GM12878 (cell line): ENCODE measurements at regions not wholly inside any gene's neighbourhood (a gene's known extent, or its start where the extent isn't known, plus 50 kb on each side); places are given as distances from the start of the nearest gene placed in this dataset.

ENCODE experiments used
- ATAC-seq: fragments of 200-7000 bp; cut with Tn5 transposase; 3 replicates; pipeline ENCODE4 v1.9.1; 2020; ENCODE audit warnings: mild to moderate bottlenecking, moderate library complexity
- BruUV-seq: library from RNA; stranded (reverse); fragments of 400-500 nt; replicated peaks from 2 replicates; lab custom pipeline; 2021; lab: Mats Ljungman, UMichigan
- CTCF ChIA-PET: fragments of 300-600 bp; sonication (Branson Sonifier 250); formaldehyde crosslinking; extraction: SDS; loops from one replicate; lab custom pipeline; 2021; ENCODE audit warnings: inconsistent platforms; lab: Yijun Ruan, JAX
- POLR2A ChIA-PET: fragments of 350-600 bp; formaldehyde crosslinking; extraction: SDS; loops from one replicate; lab custom pipeline; 2021; ENCODE audit warnings: inconsistent platforms; lab: Charles Lee
- RAD21 ChIA-PET: fragments of 300-600 bp; sonication (Branson Sonifier 250); formaldehyde crosslinking; loops from one replicate; lab custom pipeline; 2023; ENCODE audit warnings: antibody characterized with exemption; ENCODE audit not compliant: unreplicated experiment; lab: Charles Lee
- SMC1A ChIA-PET: fragments of 300-600 bp; sonication (Branson Sonifier 250); formaldehyde crosslinking; loops from one replicate; lab custom pipeline; 2023; ENCODE audit not compliant: unreplicated experiment, uncharacterized antibody; lab: Charles Lee
- DNase-seq: peaks from one replicate; pipeline ENCODE4 v3.0.0-alpha.2; 2011; ENCODE audit warnings: low read depth, low spot score
- FAIRE-seq: peaks from 3 replicates; lab custom pipeline; 2011; peaks lifted over from hg19 to GRCh38; lab: Jason Lieb, UNC
- H2AFZ ChIP-seq: 2 replicates; pipeline ENCODE4 v1.6.0; 2011; ENCODE audit warnings: low read depth, low read length, control low read depth; ENCODE audit not compliant: control insufficient read depth
- H3K27ac ChIP-seq: 2 replicates; pipeline ENCODE4 v1.5.1; 2011; ENCODE audit warnings: control low read depth; ENCODE audit not compliant: control insufficient read depth, insufficient read depth
- H3K27me3 ChIP-seq, 2 experiments: replicated peaks in 1 of 2; 2 replicates each; pipeline versions ENCODE4 v1.6.0 to v1.6.1; 2011; ENCODE audit warnings: low read length in 1 of 2; ENCODE audit not compliant: control insufficient read depth in 2 of 2, insufficient read depth in 2 of 2
- H3K36me3 ChIP-seq, 2 experiments: 2 replicates each; pipeline ENCODE4 v1.5.1; 2011; ENCODE audit warnings: low read length in 1 of 2; ENCODE audit not compliant: control insufficient read depth in 2 of 2, insufficient read depth in 2 of 2
- H3K4me1 ChIP-seq: 2 replicates; pipeline ENCODE4 v1.6.1; 2011; ENCODE audit warnings: mild to moderate bottlenecking, low read length, moderate library complexity, mixed read lengths; ENCODE audit not compliant: control insufficient read depth, insufficient read depth
- H3K4me2 ChIP-seq: 2 replicates; pipeline ENCODE4 v1.6.0; 2011; ENCODE audit warnings: control low read depth; ENCODE audit not compliant: control insufficient read depth, insufficient read depth
- H3K4me3 ChIP-seq: fragments of 200-600 bp; sonication (generic); 2 replicates; pipeline ENCODE4 v1.5.1; 2016
- H3K79me2 ChIP-seq: 2 replicates; pipeline ENCODE4 v1.6.0; 2011; ENCODE audit warnings: low read length; ENCODE audit not compliant: control insufficient read depth, insufficient read depth
- H3K9ac ChIP-seq: 2 replicates; pipeline ENCODE4 v1.8.0; 2011; ENCODE audit warnings: low read length, control low read depth, mixed read lengths; ENCODE audit not compliant: control insufficient read depth, insufficient read depth
- H3K9me3 ChIP-seq: replicated peaks from 3 replicates; pipeline ENCODE4 v1.5.1; 2011; ENCODE audit warnings: mild to moderate bottlenecking, low read length; ENCODE audit not compliant: control insufficient read depth, insufficient read depth
- H4K20me1 ChIP-seq: 2 replicates; pipeline ENCODE4 v1.6.0; 2011; ENCODE audit not compliant: control insufficient read depth, insufficient read depth
- ATF3 ChIP-seq: IDR thresholded peaks from 2 replicates; pipeline ENCODE4 v1.6.1; 2011; ENCODE audit warnings: low read depth, mild to moderate bottlenecking, low read length, moderate library complexity, borderline replicate concordance; ENCODE audit errors: extremely low read depth
- CTCF ChIP-seq, 3 experiments: IDR thresholded peaks in 2 of 3; conservative IDR thresholded peaks in 1 of 3; 2 replicates each; pipeline ENCODE4 v1.5.1; 2011; ENCODE audit warnings: low read depth in 3 of 3, low read length in 3 of 3, mild to moderate bottlenecking in 3 of 3, control low read depth in 2 of 3, moderate library complexity in 2 of 3, inconsistent platforms in 1 of 3, mixed read lengths in 1 of 3; ENCODE audit not compliant: control insufficient read depth in 2 of 3, insufficient read depth in 1 of 3; ENCODE audit errors: extremely low read depth in 1 of 3
- EP300 ChIP-seq, 2 experiments: fragments of 150-350 bp in 1 of 2; IDR thresholded peaks; 2 replicates each; pipeline ENCODE4 v1.6.1; 2011 to 2012; ENCODE audit warnings: low read depth in 2 of 2, low read length in 2 of 2, borderline replicate concordance in 1 of 2, improper control_type of control experiment in 1 of 2, inconsistent platforms in 1 of 2; ENCODE audit not compliant: control insufficient read depth in 1 of 2
- FOXM1 ChIP-seq: IDR thresholded peaks from 2 replicates; pipeline ENCODE4 v1.6.1; 2012; ENCODE audit warnings: low read depth, mild to moderate bottlenecking, inconsistent platforms, low read length, moderate library complexity
- MAX ChIP-seq: IDR thresholded peaks from 2 replicates; pipeline ENCODE4 v1.6.1; 2012; ENCODE audit warnings: low read depth, low read length, improper control_type of control experiment
- SMC3 ChIP-seq: IDR thresholded peaks from 2 replicates; pipeline ENCODE4 v1.6.1; 2011; ENCODE audit warnings: low read length, improper control_type of control experiment, borderline replicate concordance
- YY1 ChIP-seq: IDR thresholded peaks from 2 replicates; pipeline ENCODE4 v1.6.1; 2011; ENCODE audit warnings: low read depth, mild to moderate bottlenecking, low read length
- ZNF217 ChIP-seq: fragments of 450-650 bp; IDR thresholded peaks from 2 replicates; pipeline ENCODE4 v1.6.1; 2017; ENCODE audit warnings: antibody characterized with exemption, mild to moderate bottlenecking
- WGBS: methylation state at CpG from one replicate; pipeline ENCODE4 v1.1.6; 2016; ENCODE audit warnings: low lambda C conversion rate; ENCODE audit not compliant: insufficient replicate concordance, insufficient coverage; ENCODE audit errors: missing lambda C conversion rate; 5-methylcytosine and 5-hydroxymethylcytosine counted together
- in situ Hi-C: fragments of 300-500 bp; cut with MboI; formaldehyde crosslinking; loops from 9 replicates; pipeline ENCODE4 v1.14.3; 2018; ENCODE audit warnings: mixed read lengths
- intact Hi-C: fragments of 100-400 bp; cut with micrococcal nuclease; formaldehyde crosslinking; loops from one replicate; pipeline ENCODE4 v1.14.2; 2022; ENCODE audit not compliant: unreplicated experiment

- TF ChIP-seq CTCF (IDR thresholded peaks at IDR 0.05 in 2 of 3, conservative IDR thresholded peaks at IDR 0.05 in 1 of 3; ENCODE audit: control insufficient read depth in 2 of 3, extremely low read depth in 1 of 3, insufficient read depth in 1 of 3, low read depth in 3 of 3, low read length in 3 of 3) (peak; percentile 84 to 91 (median 84)), YY1 (peak; percentile 76), FOXM1 (0 out of 2 replicates have a peak, but pooled peaks have one; percentile 36), EP300 (IDR thresholded peaks at IDR 0.05; ENCODE audit: borderline replicate concordance in 1 of 2, control insufficient read depth in 1 of 2, low read depth in 2 of 2, low read length in 2 of 2) (no peak), SMC3 (peak; percentile 82; the same call in 1 of the 2 replicates), ATF3 (no peak)
Measured at GRCh38 chr14:65222440-65222858, 120.1 kb upstream of the MAX start (continued).

- Histone ChIP-seq H2AFZ (no peak overlapping the region), H3K36me3 (no peaks in the 10 kb centered on the region), H3K4me2 (no peak overlapping the region), H3K4me1 (peaks cover 36% of the 10 kb centered on the region), H3K9ac (no peak overlapping the region), H3K79me2 (no peaks in the 10 kb centered on the region), H4K20me1 (no peaks in the 10 kb centered on the region), H3K27me3 (no peaks in the 10 kb centered on the region), H3K9me3 (no peaks in the 10 kb centered on the region; the same call in 2 of the 3 replicates)
- DNase-seq (no peak), ATAC-seq (no peak), FAIRE-seq (no peak)
- intact Hi-C loops: loop anchor here (2.0 to 10.0 kb wide), 4 partner anchors 59 to 849 kb away; no protein-coding TSS in a partner anchor
- RAD21 ChIA-PET: interaction anchor here (0.7 to 6.2 kb wide), 6 partner anchors 16 to 601 kb away, joined by 3 to 30 read pairs (median 8); no protein-coding TSS in a partner anchor
- BruUV-seq: no TSS peak
- SMC1A ChIA-PET: interaction anchor here (0.7 to 8.2 kb wide), 9 partner anchors 13 to 601 kb away, joined by 3 to 56 read pairs (median 9); partner anchors contain the start of gene FUT8
- in situ Hi-C loops: loop anchor here (10.0 kb wide), 1 partner anchor 601 kb away; no protein-coding TSS in a partner anchor
- POLR2A ChIA-PET: no interaction called here
- CTCF ChIA-PET: interaction anchor here (0.8 to 14.4 kb wide), 8 partner anchors 57 to 737 kb away, joined by 3 to 136 read pairs (median 7); partner anchors contain the start of gene FUT8
- TF ChIP-seq EP300 (IDR thresholded peaks at IDR 0.05; ENCODE audit: borderline replicate concordance in 1 of 2, control insufficient read depth in 1 of 2, low read depth in 2 of 2, low read length in 2 of 2) (no peak), MAX (no peak), ZNF217 (no peak)
- TF ChIP-seq, all 136 proteins: peak for 0
- WGBS: 98% methylated on average over 5 of the region's 5 CpGs
- Histone ChIP-seq H3K4me3 (no peak overlapping the region), H3K27ac (no peak overlapping the region)
Measured at GRCh38 chr14:65223636-65224035, 121.3 kb upstream of the MAX start.
